Stimulated activated CD4-positive, alpha-beta T cell treated with anti-CD3 and anti-CD28 coated beads, Interleukin-1b, Interleukin-23, amount 100 ng/mL, for 48 hours (primary cell): ENCODE measurements at regions not wholly inside any gene's neighbourhood (a gene's known extent, or its start where the extent isn't known, plus 50 kb on each side); places are given as distances from the start of the nearest gene placed in this dataset.

Experiments
- DNase-seq: peaks from one replicate; pipeline ENCODE4 v3.0.0-alpha.2; 2020

- no peak for DNase-seq
Measured at GRCh38 chr6:747028-747427, 54.1 kb upstream of the EXOC2 start.

GRCh38 chr6:744666-745353 lies 51.9 kb upstream of the EXOC2 start:
- DNase-seq: no peak

DNA sequence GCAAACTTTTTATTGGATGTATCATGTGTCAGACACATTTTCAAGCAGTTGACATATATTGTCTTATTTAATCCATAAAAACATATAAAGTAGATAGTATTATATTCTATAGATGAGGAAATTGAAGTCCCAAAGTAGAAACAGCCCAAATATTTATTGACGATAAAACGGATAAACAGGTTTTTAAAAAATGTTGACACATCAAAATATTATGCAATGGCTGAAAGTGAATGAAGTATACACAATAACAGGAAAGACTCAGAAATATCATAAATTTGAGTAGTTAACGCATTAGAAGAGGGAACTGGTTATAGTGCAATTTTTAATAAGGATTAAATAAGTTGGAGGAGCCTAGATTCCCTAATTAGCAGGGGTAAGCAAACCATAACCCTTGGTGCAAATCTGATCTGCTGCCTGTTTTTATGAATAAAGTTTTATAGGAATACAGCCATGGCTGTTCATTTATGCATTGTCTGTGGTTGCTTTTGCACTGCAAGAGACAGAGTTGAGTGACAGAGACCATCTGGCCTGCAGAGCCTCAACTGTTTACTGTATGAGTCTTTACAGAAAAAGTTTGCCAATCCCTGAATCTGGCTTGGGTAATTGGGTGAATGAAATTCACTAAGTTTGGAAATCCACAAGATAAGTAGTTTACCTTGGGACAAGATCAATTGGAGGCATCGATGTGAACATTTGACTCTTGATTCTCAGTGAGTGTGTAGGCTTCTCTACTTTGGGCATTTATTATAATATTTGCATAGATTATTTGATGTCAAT lies 50.6 kb upstream of the EXOC2 start:
- DNase-seq: no peak
